Fibroblast of gingiva (primary cell): ENCODE measurements at regions not wholly inside any gene's neighbourhood (a gene's known extent, or its start where the extent isn't known, plus 50 kb on each side); places are given as distances from the start of the nearest gene placed in this dataset.
"Not testable (repeated sequence)": the region's sequence is repeated elsewhere in the genome, so short reads cannot be mapped to it uniquely, and the experiment has no call there.

Experiments
- DNase-seq: peaks from one replicate; pipeline ENCODE4 v3.0.0-alpha.2; 2011; ENCODE audit warnings: low read depth

DNA sequence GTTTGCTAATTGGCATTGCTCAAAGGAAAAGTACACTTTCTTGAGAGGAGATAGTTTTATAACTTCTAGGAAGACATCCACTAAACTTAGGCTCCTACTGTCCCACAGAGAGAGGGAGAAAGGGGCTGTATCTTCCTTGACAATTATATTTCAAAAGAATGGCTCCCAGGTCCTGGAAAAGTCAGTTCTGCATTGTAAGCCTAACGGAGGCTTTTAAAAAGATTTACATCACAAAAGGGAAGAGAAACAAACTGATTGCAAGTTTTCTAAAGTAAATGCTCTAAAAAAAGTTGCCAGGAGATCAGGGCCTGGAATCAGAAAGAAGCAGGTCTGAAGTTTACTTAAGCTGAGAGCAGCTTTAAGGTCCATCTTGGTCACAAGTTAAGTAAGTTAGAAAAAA is 839.5 kb downstream of the FRK start:
- no peak for DNase-seq

DNA sequence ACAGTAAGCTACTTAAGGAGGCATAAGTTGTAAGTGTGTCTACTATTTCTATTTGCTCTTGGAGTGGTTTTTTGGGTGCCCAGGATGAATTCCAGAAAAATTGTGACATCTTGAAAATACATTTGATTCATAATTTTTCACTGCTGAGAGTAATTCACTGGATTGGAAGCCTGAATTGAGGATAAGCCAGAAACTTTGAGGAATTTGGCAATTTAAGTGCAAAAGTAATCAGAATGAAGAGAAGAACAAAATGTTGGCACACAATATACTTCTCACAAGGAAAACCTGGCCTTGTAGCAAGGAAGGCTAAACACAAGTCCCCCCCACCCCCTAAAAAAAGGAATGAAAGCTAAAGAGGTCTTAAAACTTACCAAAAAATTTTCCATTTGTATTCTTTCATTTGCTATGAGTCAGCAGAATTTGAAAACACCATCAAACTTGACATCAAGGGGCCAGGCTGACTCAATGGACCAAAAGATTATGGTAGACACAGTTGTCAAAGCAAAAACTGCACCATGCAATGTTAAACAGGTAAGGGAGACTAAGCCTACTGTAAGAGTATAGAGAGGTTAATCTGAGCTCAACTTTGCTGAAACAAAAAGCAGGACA is 840.0 kb downstream of the FRK start:
- DNase-seq: no peak

DNA sequence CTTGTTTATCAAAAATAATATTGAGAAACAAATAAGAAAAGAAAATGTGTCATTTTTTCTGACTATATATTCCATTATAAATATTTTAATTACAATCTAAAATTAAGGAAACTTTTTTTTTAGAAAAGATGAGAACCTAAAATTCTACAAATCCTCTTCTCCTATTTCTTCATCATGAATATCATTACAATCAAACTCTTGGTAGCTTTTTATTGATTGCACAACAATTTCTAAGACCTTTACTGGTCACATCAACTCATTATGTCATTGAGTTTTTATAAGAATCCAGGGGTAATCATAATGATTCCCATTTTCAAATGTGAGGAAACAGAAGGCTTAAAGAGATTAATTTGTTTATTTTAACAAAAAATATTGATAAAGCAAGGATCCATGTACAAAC is 841.0 kb downstream of the FRK start:
- DNase-seq: no peak

DNA sequence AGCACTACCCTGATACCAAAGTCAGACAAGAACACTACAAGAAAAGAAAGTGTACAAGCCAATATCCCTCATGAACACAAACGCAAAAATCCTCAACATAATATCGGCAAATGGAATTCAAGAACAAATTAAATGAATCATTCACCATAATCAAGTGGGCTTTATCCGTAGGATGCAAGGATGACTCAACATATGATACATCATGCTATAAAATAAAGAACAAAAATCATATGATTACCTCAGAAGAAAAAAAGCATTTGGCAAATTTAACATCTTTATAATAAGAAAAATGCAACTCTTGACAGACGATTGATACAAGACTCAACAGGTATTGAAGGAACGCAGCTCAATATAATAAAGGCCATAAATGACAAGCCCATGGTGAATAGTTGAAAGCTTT is 843.9 kb downstream of the FRK start:
- DNase-seq: no peak

DNA sequence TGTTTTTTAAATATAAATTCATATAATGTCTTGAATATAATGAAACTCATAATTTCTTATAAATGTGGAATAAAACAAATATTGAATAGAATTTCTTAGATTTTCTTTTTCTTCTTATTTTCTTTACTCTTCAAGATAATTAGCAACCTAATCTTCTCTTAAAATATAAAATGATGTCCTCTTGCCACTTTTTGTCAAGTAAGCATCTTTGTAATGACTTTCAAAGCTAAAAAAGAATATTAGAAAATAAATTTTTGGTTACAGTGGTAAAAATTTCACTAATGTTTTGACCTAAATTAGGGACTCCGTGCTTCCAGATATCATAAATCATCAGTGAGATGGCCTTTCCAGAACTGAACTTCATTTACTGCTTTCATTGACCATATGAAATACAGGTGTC is 846.4 kb downstream of the FRK start:
- DNase-seq: no peak

DNA sequence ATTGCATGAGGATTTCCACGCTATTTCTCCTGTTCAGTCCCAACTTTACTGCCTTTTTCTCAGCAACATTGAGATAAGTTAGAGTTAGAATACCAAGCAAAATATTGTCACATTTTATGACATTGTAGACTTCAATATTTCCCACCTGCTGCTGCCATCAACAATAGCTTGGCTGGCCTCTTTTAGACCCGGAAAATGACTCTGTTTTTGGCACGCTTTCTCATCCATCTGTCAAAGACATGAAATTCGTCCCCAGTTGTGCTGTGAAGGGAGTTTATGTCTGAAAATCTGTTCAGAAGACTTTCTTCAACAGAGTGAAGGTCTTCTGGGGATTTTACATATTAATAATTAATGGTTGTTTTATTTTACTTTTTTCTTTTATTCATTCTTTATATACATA is 857.3 kb downstream of the FRK start:
- no peak for DNase-seq

DNA sequence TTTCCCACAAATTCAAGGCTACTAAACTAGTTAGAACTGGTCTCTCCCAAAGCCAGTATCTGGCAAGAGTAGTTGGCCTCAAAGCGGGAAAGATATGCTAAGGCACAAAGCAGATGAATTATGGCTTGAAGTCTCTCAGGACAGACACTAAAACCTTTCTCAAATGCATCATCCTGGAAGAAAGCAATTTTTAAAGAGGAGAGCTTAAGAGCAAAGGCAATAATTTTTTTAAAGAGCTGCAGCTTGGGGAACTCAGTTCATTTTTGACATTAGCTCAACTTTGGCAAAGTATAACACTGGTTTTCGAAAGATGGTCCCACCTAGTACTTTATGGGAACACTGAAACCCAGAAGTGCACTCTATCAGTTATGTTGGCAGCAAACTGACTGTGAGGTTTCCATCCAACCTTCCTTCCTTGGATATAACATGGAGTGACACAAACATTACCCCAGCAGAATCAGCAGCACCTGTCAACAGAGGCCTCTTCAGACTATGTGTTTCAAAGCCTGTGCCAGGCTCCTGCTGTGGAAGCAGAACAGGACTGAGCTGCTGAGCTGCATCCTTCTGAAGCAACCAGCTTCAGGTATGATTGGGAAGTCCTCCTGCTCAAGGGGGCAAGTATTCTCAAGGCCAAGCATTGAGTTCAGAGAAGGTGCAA is 852.3 kb upstream of the HS3ST5 start:
- no peak for DNase-seq

DNA sequence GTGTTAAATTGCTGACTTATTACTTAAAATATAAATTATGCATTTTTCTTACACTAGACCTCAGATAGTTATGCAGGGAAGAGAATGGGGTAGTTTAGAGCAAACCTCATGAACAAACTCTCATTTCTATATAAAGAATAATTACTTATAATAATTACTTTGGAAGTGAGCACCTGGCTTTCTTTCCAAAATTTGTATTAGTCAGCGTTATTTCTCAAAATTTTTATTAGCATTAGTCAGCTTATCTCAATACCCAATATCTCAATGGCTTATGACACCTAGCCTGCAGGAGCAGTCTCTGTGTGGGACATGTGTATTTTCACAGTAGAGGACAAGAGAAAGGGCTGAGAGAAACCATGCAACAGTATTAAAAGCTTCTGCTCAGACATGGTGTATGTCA is 849.2 kb upstream of the HS3ST5 start:
- no peak for DNase-seq

DNA sequence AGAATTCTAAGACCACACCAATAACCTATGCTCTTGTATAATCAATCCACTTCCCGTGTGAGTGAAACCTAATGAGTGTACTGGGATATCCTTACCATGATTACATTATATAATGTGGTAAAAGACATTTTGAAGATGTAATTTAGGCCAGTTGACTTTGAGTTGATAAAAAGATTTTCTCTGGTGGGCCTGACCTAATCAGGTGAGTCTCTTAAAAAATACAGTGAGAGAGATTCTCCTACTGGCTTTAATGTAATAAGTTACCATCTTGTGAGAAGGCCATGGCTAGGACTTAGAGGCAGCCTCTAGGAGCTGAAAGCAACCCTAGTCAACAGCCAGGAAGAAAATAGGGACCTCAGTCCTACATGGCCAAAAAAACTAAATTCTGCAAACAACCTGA is 847.7 kb upstream of the HS3ST5 start:
- no peak for DNase-seq

DNA sequence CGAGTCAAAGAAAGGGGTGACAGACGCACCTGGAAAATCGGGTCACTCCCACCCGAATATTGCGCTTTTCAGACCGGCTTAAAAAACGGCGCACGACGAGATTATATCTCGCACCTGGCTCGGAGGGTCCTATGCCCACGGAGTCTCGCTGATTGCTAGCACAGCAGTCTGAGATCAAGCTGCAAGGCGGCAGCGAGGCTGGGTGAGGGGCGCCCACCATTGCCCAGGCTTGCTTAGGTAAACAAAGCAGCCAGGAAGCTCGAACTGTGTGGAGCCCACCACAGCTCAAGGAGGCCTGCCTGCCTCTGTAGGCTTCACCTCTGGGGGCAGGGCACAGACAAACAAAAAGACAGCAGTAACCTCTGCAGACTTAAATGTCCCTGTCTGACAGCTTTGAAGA is 832.6 kb upstream of the HS3ST5 start:
- DNase-seq: not testable (repeated sequence)

DNA sequence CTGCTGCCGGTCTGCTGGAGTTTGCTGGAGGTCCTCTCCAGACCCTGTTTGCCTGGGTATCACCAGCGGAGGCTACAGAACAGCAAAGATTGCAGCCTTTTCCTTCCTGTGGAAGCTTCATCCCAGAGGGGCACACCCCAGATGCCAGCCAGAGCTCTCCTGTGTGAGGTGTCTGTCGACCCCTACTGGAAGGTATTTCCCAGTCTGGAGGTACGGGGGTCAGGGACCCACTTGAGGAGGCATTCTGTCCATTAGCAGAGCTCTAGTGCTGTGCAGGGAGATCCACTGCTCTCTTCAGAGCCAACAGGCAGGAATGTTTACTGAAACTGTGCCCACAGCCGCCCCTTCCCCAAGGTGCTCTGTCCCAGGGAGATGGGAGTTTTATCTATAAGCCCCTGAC is 823.1 kb upstream of the HS3ST5 start:
- DNase-seq: not testable (repeated sequence)

DNA sequence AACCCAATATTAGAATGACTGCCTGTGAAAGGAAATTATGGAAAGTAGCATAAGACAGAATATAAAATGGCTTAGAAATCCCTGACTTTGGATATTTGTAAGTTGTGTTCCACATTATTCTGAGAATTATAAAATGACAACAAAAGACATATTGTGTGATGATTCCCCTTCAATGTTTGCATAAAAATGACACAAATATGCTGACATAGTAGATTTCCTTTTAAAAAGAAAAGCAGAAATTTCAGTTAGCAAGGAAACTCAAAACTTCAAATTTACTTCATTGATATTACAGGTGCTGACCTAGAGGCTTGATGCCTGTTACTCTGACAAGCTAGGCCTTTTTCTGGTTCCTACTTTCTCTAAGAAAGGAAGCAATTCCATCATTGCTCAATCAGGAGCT is 816.9 kb upstream of the HS3ST5 start:
- no peak for DNase-seq

DNA sequence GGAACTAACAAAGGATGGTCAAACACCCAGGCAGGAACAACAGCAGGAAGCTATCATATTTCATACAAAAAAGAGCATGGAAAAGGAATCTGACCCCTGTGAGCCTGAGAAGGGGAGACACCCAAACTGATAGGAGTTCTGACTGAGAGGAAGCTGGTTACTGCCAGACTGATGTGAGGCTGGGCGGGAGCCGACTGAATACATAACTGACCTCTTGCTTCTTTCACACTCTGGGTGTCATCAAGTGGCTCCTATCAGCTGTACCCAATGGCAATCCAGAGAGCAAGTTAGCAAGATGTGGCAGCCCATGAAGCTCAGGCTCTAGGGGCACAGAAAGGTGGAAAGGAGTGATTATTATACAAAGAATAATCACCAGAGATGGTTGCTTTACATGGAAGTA is 795.1 kb upstream of the HS3ST5 start:
- DNase-seq: no peak

DNA sequence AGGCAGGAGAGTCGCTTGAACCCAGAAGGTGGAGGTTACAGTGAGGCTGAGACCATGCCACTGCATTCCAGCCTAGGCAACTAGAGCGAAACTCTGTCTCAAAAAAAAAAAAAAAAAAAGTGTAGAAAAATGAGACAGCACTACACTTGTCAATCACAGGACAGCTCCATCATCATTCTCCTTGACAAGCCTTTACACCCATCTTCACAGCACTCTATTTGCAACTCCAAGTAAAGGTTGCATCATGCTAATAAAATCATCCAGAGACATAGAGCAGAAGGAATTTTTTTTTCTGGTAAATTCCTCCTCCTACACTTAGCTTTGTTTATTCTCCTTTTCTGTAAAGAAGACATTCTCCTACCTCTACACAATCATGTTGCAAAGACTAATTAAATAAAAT is 791.0 kb upstream of the HS3ST5 start:
- no peak for DNase-seq

DNA sequence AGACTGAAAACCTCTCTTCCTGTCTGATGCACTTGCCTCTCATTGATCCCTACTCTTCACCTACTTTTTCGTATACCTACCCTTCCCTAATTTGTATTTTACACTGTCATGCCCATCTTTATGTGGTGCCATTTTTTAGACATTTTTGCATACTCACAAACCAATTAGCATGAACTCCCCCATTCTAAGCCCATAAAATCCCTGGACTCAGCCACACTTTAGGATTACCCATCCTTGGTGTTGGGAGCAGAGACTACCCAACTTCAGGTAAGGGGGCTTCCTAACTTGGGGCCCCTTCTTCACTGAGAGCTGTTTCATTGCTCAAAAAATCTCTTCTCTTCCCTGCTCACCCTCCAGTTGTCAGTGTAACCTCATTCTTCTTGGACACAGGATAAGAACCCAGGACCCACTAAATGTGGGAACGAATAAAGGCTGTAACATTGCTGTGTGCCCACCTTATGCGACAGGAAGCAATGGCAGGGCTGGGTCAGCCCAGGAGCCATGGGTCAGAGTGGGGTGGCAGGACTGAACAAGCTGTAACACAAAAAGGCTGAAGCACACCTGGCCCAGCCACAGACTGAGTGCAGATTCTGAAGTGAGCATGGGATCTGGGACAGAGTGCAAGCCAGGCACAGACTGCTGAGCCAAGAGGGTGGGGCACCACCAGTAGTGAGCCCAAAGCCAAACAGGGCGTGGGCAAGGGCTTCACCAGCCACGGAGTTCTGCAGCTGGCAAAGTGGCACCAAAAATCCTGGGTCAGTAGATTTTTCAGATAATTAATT is 789.1 kb upstream of the HS3ST5 start:
- no peak for DNase-seq

DNA sequence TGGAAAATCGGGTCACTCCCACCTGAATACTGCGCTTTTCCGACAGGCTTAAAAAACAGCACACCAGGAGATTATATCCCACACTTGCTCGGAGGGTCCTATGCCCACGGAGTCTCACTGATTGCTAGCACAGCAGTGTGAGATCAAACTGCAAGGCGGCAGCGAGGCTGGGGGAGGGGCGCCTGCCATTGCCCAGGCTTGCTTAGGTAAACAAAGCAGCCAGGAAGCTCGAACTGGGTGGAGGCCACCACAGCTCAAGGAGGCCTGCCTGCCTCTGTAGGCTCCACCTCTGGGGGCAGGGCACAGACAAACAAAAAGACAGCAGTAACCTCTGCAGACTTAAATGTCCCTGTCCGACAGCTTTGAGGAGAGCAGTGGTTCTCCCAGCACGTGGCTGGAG is 778.7 kb upstream of the HS3ST5 start:
- not testable (repeated sequence) for DNase-seq

DNA sequence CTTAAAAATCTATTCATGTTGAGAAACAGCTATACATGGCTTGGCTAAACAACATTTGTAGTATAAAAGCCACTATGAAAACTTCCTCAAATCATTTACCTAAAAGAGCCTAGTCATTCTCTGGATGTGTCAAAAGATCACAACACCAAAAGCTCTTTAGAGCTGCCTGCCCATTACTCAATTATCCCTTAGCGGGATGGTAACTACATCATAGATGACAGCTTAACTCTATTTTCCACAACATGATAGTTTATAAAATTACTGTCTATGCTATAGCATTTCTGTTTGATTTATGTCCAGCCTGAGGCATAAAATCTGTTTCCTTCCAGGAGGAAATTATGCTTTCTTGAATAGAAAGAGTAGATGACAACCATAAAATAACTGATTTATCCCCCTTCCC is 777.6 kb upstream of the HS3ST5 start:
- DNase-seq: no peak

DNA sequence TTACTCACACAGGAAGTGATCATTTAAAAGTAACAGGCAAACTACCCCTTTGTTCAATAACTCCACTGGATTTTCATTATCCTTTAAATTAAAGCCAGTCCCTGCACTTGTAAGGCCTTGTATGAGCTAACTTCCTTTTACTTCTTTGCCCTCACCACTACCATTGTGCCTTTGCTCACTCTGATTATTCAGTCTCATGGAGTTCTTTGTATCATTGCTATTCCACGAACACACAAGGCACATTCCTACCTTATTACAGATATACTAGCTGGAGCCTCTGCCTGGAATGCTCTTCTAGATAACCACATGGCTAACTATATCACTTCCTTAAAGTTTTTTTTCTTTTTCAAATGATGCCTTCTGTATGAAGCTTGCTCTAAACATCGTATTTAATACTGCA is 748.6 kb upstream of the HS3ST5 start:
- no peak for DNase-seq

DNA sequence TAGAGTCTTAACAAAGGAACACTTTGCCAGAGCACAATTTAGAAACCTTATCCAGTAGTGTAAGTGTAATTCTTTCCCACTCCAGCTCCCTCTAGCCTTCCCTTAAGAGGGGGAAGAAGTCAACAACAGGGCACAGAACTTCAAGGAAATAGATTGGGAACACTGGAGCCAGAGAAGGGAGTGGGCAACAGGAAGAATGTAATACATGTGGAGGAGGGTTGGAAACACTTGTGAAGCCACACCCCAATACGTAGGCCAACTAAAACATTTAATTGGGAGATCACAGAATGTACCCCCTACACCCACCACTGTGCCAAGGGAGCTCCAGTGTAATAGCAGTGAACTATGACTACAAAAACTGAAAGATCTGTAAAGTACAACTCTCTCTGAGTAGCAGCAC is 735.7 kb upstream of the HS3ST5 start:
- no peak for DNase-seq

DNA sequence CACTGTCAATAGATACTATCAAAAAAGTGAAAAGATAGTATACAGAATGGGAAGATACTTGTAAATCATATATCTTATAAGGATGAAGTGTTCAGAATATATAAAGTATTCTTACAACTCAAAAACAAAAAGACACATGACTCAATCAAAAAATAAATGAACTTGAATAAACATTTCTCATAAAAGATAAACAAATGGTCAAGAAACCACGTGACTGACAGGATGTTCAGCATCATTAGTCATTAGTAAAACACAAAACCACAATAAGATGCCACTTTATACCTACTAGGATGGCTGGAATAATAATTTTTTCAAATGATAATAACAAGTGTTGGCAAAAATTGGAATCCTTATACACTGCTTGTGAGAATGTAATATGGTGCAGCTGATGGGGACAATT is 729.1 kb upstream of the HS3ST5 start:
- DNase-seq: no peak

DNA sequence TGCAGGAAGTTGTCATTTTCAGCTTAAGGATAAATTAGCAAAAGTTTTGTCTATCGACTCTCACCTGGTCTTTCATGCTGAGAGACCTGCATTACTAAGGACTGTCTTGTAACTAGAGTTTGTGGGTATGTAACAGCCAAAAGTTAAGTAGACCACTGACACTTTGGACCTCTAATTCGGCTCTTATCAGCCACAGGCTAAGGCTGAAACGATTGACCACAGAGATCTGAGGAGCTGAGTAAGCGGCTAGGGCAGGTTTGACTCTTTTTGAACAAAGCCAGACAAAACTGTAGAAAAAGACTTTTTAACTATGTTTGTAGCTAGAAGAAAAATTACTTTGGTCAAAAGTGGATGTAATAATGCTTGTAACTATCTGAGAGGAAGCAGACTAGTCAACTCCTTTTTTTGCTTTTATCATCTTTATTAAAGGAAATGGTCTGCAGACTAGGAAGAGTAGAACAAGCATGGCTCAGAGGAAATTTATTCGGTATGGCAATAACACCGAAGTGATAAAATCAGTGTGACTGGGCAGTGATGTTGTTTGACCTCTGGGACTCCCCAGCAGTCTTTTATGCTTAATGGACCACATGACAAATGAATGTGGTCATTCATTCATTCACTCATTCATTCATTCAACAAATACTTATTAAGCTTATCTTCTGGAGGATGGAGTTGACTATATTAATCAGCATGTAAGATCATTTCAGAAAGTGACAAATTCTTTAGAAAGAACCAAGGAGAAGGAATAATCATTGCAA is 725.0 kb upstream of the HS3ST5 start:
- DNase-seq: no peak

DNA sequence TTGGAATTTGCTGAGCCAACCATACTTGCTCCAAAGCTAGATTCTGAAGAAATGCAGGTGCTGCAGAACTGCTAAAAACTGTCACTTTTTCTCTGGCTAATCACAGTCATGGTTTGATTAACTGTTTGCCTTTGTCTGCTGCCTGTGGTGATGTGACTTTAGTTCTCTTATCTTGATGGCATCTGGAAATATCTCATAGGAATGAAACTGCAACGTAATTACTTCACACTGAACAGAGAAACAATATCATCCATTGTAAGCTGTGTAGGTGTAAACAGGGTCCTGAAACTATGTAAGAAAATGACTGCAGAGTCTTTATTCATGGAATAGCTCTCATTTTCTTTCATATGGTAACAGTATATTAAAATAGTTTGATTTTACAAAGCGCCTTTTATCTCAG is 721.9 kb upstream of the HS3ST5 start:
- no peak for DNase-seq

DNA sequence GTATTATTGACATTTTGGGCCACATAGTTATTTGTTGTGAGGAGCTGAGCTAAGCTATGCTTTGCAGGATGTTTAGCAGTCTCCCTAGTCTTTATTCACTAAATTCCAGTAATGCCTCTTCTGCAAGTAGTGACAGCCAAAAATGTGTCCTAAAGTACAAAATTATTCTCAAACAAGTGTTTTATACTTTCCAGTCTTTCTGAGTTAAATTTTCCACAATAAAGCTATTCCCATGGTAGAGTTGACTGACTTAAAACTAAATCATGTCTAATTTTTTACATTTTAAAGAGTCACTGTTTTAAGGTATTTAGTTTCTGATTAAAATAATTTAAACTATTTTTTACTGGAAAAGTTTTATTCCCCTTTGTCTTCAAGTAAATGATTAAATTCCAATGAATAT is 717.8 kb upstream of the HS3ST5 start:
- DNase-seq: no peak
